IgD-negative memory B cell (primary cell): ENCODE measurements at regions not wholly inside any gene's neighbourhood (a gene's known extent, or its start where the extent isn't known, plus 50 kb on each side); places are given as distances from the start of the nearest gene placed in this dataset.
"Not testable (repeated sequence)": the region's sequence is repeated elsewhere in the genome, so short reads cannot be mapped to it uniquely, and the experiment has no call there.

ENCODE experiments used
- H3K27ac Mint-ChIP-seq, 3 donors: one replicate each; pipeline ENCODE4 v1.8.0; 2020 to 2022; ENCODE audit warnings: mild to moderate bottlenecking in 3 of 3, mixed read lengths in 3 of 3, moderate library complexity in 1 of 3
- H3K27me3 Mint-ChIP-seq: one replicate; pipeline ENCODE4 v1.8.0; 2021; ENCODE audit warnings: mixed read lengths
- H3K36me3 Mint-ChIP-seq: one replicate; pipeline ENCODE4 v1.8.0; 2020; ENCODE audit warnings: mild to moderate bottlenecking, mixed read lengths
- H3K4me1 Mint-ChIP-seq, 3 donors: one replicate each; pipeline ENCODE4 v1.8.0; 2020 to 2022; ENCODE audit warnings: mixed read lengths in 3 of 3, mild to moderate bottlenecking in 1 of 3
- H3K4me3 Mint-ChIP-seq, 4 donors: one replicate each; pipeline ENCODE4 v1.8.0; 2020 to 2022; ENCODE audit warnings: mild to moderate bottlenecking in 4 of 4, mixed read lengths in 4 of 4, moderate library complexity in 3 of 4
- H3K9me3 Mint-ChIP-seq, 3 donors: one replicate each; pipeline ENCODE4 v1.8.0; 2020 to 2021; ENCODE audit warnings: mixed read lengths in 3 of 3, mild to moderate bottlenecking in 1 of 3

DNA sequence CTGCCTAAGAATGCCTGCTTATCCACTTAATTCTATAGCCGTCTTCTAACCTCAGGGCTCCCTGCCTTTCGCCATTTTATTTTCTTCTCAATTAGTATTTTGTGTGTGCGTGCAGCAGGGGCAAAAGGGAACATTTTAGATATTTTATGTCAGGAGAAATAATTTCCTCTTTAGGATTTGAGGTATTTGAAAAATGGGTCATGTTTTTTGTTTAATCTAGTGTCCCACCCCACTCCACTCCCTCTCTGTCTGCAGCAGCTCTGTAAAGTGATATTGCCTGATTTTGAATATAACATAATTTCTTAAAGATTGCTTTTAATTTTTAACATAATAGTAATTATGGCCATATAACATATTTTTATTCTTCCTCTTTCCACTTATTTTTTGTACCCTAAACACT, 593.2 kb upstream of the DPPA4 start:
- Mint-ChIP-seq H3K4me1 (no peaks in the 10 kb centered on the region), H3K9me3 (no peaks in the 10 kb centered on the region), H3K4me3 (no peak overlapping the region), H3K36me3 (no peaks in the 10 kb centered on the region), H3K27me3 (no peaks in the 10 kb centered on the region), H3K27ac (no peak overlapping the region)

DNA sequence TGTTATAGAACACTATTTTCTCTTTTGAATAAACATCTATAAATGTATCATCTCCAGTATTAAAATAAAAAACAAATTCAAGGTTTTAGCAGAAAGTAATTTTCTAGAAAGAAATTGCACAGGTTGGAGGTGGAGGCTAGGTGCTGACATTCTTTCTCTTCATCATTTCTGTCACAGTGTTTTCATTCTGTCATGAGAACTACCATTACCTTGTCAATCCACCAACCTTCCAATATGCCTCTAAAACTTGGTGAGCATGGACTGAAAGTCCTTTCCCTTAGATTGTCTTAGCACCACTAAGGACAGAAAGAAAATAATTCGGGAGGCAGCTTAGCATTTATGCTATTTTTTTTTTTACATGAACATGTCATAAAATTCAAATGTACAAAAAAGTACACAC, 596.2 kb upstream of the DPPA4 start:
- no peaks in the 10 kb centered on the region for H3K9me3 Mint-ChIP-seq
- H3K27ac Mint-ChIP-seq, result no peak overlapping the region
- no peaks in the 10 kb centered on the region for H3K27me3 Mint-ChIP-seq
- no peaks in the 10 kb centered on the region for H3K4me1 Mint-ChIP-seq
- no peaks in the 10 kb centered on the region for H3K36me3 Mint-ChIP-seq
- H3K4me3 Mint-ChIP-seq, result no peak overlapping the region

DNA sequence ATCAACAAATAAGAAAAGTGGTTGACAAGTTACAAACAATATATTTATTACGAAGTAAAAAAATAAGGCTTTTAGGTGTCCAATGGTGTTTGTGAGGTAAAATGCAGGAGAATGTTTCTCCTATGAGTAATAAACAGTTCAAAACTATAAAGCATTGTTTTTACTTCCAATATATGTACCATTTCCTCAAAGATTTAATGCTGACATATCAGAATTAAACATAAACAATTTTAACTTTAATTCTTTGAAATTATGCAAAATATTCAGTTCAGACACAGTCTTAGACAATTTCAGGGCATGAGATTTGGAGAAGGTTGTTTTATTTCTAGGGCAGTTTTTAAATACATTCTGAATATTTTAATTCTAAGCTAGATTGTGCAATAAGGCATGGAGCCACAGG, 602.5 kb upstream of the DPPA4 start:
- Mint-ChIP-seq H3K4me1 (no peaks in the 10 kb centered on the region), H3K4me3 (no peak overlapping the region), H3K9me3 (peaks cover 0 to 2% (median 0%) of the 10 kb centered on the region in 3 donors), H3K27ac (no peak overlapping the region), H3K27me3 (no peaks in the 10 kb centered on the region), H3K36me3 (no peaks in the 10 kb centered on the region)

DNA sequence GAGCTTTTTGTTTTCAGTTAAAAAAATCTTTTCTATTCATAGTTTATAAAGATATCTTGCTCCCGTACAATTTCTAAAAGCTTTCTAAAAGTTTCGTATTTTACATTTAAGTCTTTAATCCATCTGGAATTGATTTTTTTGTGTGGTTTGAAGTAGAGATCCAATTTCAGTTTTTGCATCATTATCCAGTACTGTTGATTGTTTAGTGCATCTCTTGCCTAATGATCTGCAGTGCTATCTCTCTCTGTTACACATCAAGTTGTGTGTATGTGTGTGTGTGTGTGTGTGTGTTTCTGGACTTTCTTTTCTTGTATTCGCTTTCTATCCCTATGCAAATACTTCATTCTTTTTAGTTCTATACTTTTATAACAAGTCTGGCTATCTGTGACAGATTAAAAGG, 605.8 kb upstream of the DPPA4 start:
- Mint-ChIP-seq H3K36me3 (no peaks in the 10 kb centered on the region), H3K27me3 (no peaks in the 10 kb centered on the region), H3K27ac (no peak overlapping the region), H3K4me3 (no peak overlapping the region), H3K9me3 (peaks cover 0 to 2% (median 2%) of the 10 kb centered on the region in 3 donors), H3K4me1 (no peaks in the 10 kb centered on the region)

DNA sequence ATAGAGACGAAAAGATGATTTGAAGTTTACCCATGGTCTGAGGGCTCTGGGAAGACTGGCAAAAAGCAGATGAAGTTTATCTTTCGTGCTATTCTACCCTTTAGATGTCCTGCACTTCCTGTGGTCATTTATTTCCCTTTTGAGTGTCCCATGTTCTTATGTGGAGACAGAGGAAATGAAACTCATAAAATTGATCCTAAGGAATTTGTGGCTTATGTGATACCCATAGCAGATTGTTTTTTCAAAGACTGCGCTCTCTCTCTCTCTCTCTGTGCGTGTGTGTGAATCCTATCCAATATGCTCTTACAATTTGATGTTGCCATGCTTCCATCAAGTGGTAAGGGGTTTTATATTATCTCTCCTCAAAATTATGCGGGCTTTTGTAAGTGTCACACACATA, 607.5 kb upstream of the DPPA4 start:
- no peaks in the 10 kb centered on the region for H3K27me3 Mint-ChIP-seq
- no peaks in the 10 kb centered on the region for H3K36me3 Mint-ChIP-seq
- no peak overlapping the region for H3K4me3 Mint-ChIP-seq
- no peak overlapping the region for H3K27ac Mint-ChIP-seq
- H3K9me3 Mint-ChIP-seq, result peaks cover 0 to 2% (median 2%) of the 10 kb centered on the region in 3 donors
- no peaks in the 10 kb centered on the region for H3K4me1 Mint-ChIP-seq

DNA sequence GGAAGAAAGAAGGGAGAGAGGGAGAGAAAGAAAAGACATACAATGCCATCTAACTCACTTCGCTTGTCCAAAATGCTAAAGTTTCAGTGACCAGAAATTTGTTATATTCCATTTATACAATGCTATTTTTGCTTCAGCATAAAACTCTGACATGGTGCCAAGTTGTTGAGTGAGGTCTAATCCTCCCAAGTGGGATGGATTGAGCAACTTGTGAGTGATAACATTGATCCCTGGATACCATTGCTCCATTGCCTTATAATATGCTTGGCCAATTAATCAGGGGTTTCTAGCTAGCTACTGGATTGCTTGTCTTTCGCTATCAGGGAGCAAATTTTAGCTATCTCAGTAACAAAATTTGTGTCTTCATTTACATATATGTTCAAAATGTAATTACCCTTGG, 615.6 kb upstream of the DPPA4 start:
- Mint-ChIP-seq H3K4me1 (no peaks in the 10 kb centered on the region), H3K9me3 (peaks cover 0 to 9% (median 2%) of the 10 kb centered on the region in 3 donors), H3K27me3 (no peaks in the 10 kb centered on the region), H3K36me3 (no peaks in the 10 kb centered on the region), H3K4me3 (no peak overlapping the region), H3K27ac (no peak overlapping the region)

DNA sequence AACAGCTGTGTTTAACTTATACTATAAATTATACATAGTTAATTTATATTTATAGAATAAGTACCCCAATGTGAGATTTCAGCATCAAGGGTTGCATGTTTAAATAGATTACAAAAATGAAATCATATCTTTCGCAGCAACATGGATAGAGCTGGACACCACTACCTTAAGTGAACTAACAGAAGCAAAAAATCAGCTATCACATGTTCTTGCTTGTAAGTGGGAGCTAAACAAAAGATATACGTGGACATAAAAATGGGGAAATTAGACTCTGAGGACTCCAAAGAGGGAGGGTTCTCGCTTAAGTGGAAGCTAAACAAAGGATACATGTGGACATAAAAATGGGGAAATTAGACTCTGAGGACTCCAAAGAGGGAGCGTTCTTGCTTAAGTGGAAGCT, 626.5 kb upstream of the DPPA4 start:
- Mint-ChIP-seq H3K27ac (no peak overlapping the region), H3K4me1 (no peaks in the 10 kb centered on the region), H3K4me3 (no peak overlapping the region), H3K9me3 (peaks cover 0 to 4% (median 2%) of the 10 kb centered on the region in 3 donors), H3K36me3 (no peaks in the 10 kb centered on the region), H3K27me3 (no peaks in the 10 kb centered on the region)

DNA sequence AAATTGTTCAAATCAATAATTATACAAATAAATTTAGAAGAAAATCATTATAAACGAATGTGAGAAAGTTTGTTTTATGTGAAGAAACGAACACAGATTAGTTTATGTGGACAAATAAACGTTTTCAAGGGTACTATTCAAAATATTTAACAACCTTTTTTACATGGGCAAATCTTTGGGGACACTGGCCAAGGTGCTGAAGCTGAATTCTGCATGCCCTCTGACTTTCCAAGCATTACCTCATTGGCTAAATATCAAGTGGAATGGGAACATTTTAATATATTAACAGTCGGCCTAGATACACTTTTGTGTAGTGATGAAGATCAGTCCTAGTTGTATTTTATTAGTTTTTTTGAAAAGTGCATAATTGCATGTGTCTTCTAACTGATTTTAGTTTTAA, 636.4 kb upstream of the DPPA4 start:
- H3K4me3 Mint-ChIP-seq, result no peak overlapping the region
- no peaks in the 10 kb centered on the region for H3K27me3 Mint-ChIP-seq
- H3K9me3 Mint-ChIP-seq, result peaks cover 2 to 3% (median 3%) of the 10 kb centered on the region in 3 donors
- no peaks in the 10 kb centered on the region for H3K36me3 Mint-ChIP-seq
- H3K27ac Mint-ChIP-seq, result no peak overlapping the region
- no peaks in the 10 kb centered on the region for H3K4me1 Mint-ChIP-seq

DNA sequence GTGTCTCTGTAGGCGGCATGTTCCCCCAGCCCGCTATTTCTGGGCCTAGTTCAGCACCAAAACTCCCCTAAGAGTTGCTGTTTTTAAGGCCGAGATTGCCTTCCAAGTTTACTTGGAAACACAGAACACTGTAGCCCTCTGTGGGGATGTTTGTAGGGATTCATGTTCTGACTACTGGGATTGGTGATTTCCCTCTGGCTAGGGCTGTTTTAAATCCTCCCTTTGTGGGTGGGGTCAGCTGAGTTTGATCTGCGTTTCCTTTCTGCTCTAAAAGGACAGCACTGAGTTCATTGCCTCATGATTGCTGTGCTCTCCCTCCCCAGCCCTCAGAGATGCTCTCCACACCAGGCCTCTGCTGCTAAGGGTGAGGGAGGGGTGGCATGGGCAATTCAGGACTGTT, 640.6 kb upstream of the DPPA4 start:
- Mint-ChIP-seq H3K9me3 (peaks cover 0 to 3% (median 3%) of the 10 kb centered on the region in 3 donors), H3K4me1 (no peaks in the 10 kb centered on the region), H3K27ac (no peak overlapping the region), H3K4me3 (no peak overlapping the region), H3K27me3 (no peaks in the 10 kb centered on the region), H3K36me3 (no peaks in the 10 kb centered on the region)

DNA sequence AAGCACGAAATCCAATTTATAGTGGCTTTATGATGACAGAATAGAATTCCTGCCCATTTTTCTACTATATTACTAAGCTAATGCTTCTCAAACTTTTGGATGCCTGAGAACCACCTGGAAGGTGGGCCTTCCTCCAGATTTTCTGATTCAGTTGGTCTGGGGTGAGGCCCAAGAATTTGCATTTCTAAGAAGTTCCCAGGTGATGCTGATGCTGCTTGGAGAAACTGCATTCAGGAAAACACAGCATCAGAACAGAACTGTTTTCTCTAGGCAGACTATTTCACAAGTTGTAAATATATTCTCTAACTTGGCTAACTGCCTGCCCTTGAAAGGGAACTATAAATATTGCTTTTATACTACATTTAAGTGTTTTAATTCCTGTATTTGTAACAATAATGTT, 644.9 kb upstream of the DPPA4 start:
- no peak overlapping the region for H3K27ac Mint-ChIP-seq
- no peak overlapping the region for H3K4me3 Mint-ChIP-seq
- H3K27me3 Mint-ChIP-seq, result no peaks in the 10 kb centered on the region
- H3K4me1 Mint-ChIP-seq, result no peaks in the 10 kb centered on the region
- no peaks in the 10 kb centered on the region for H3K36me3 Mint-ChIP-seq
- H3K9me3 Mint-ChIP-seq, result no peaks in the 10 kb centered on the region

DNA sequence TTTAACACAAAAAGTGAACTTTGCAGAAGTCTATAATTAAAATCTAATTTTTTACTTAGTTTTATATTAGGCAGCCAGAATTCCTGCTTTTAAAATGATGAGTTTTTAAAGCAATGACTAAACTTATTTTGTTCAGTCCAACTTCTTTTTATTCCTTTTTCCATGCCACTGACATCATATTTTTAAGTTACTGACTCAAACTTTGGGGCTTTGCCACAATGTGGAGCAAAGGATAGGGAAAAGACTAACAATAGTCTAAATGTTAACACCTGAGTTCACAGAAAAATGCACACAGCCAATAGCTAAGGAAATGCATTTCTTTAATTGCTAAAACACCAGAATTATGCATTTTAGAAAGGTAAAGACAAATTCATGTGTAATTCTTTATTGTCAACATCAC, 647.6 kb upstream of the DPPA4 start:
- Mint-ChIP-seq H3K27me3 (no peaks in the 10 kb centered on the region), H3K9me3 (no peaks in the 10 kb centered on the region), H3K36me3 (no peaks in the 10 kb centered on the region), H3K4me1 (no peaks in the 10 kb centered on the region), H3K4me3 (no peak overlapping the region), H3K27ac (no peak overlapping the region)

DNA sequence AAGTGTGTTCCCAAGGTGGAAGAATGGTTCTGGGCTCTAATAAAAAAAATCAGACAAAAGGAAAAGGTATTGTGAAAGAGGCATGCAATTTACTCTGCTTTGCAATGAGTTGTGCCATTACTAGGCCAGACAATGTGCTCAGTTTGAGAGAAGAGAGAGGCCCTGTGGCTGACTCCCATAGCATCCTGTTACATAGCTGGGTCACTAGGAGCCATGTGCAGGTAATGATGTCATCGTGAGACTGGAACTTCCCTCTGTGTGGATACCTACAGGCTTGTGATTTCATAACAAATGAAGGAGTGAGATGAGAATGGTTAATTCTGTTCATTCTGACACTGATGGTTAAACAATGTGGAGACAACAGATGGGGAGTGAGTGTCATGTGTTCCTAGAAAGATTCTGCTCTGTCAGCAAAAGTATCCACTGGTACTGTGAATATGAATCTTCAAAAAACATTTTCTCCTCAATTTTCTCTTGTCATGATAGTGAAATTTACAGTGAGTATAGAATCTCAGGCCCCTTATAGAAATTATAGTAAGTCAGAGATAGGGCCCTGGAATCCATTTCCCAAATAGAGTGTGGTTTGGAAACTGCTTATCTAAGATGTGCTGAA, 648.7 kb upstream of the DPPA4 start:
- no peaks in the 10 kb centered on the region for H3K36me3 Mint-ChIP-seq
- no peak overlapping the region for H3K4me3 Mint-ChIP-seq
- peaks cover 0 to 2% (median 0%) of the 10 kb centered on the region in 3 donors for H3K9me3 Mint-ChIP-seq
- no peak overlapping the region for H3K27ac Mint-ChIP-seq
- no peaks in the 10 kb centered on the region for H3K27me3 Mint-ChIP-seq
- no peaks in the 10 kb centered on the region for H3K4me1 Mint-ChIP-seq

DNA sequence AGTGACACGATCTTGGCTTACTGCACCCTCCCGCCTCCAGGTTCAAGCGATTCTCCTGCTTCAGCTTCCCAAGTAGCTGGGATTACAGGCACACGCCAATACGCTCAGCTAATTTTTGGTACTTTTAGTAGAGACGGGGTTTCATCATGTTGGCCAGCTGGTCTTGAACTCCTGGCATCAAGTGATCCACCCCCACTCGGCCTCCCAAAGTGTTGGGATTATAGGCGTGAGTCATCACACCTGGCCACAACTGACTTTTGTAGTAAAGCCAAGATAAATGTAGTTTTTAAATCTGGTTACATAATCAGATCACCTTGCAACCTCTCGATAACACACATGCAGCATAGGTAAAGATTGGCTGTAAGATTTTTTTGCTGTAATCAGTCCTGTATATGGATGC, 657.5 kb upstream of the DPPA4 start:
- no peak overlapping the region for H3K4me3 Mint-ChIP-seq
- no peaks in the 10 kb centered on the region for H3K36me3 Mint-ChIP-seq
- H3K9me3 Mint-ChIP-seq, result peaks cover 2 to 10% (median 4%) of the 10 kb centered on the region in 3 donors
- no peak overlapping the region for H3K27ac Mint-ChIP-seq
- H3K27me3 Mint-ChIP-seq, result no peaks in the 10 kb centered on the region
- no peaks in the 10 kb centered on the region for H3K4me1 Mint-ChIP-seq

DNA sequence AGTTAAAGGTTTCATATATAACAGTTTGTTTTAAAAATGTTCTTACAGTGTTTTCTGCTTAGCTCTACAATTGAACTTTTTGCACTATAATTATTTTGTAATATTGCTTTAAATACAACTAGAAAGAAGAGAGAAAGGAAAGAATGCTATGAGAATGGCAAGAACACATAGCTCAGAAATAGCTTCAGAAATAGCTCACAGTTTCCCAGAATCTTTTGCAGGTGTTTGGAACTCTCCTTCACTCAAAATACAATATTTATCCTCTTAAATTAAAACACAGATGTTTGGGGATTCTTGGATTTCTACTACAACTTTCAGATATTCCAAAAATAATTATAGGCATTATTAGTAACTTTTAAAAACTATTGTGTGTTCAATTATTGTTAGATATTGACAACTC, 658.0 kb upstream of the DPPA4 start:
- no peaks in the 10 kb centered on the region for H3K27me3 Mint-ChIP-seq
- no peaks in the 10 kb centered on the region for H3K4me1 Mint-ChIP-seq
- H3K9me3 Mint-ChIP-seq, result peaks cover 2 to 11% (median 4%) of the 10 kb centered on the region in 3 donors
- H3K36me3 Mint-ChIP-seq, result no peaks in the 10 kb centered on the region
- H3K4me3 Mint-ChIP-seq, result no peak overlapping the region
- no peak overlapping the region for H3K27ac Mint-ChIP-seq

DNA sequence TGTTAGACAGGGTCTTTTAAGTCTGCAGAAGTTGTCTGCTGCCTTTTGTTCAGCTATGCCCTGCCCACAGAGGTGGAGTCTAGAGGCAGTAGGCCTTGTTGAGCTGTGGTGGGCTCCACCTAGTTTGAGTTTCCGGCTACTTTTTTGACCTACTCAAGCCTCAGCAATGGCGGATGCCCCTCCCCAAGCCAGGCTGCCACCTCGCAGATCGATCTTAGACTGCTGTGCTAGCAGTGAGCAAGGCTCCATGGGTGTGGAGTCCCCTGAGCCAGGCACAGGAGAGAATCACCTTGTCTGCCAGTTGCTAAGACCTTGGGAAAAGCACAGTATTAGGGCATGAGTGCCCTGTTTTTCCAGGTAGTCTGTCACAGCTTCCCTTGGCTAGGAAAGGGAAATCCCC, 664.6 kb upstream of the DPPA4 start:
- not testable (repeated sequence) for H3K27ac Mint-ChIP-seq, H3K36me3 Mint-ChIP-seq, H3K4me3 Mint-ChIP-seq, H3K4me1 Mint-ChIP-seq, H3K9me3 Mint-ChIP-seq, H3K27me3 Mint-ChIP-seq

DNA sequence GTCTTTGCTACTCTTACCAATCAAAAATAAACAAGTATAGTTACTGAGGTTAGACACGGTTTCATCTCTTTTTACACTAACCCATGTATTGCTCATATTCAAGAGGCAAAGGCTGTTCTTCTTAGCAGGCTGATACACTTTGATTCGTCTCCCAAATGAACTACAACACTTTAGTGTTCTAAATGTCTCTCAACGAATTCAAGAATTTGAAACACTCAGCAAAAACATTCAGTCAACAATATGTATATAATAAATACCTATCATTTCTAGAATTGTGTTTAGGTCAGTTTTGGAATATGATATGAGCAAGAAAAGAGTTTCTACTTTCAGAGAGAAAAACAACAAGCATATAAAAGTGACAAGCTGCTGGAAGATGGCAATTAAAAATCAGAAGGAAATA, 669.6 kb upstream of the DPPA4 start:
- H3K27me3 Mint-ChIP-seq, result no peaks in the 10 kb centered on the region
- H3K36me3 Mint-ChIP-seq, result peaks cover 2% of the 10 kb centered on the region
- H3K27ac Mint-ChIP-seq, result no peak overlapping the region
- peaks cover 0 to 4% (median 3%) of the 10 kb centered on the region in 3 donors for H3K9me3 Mint-ChIP-seq
- H3K4me1 Mint-ChIP-seq, result peaks cover 0 to 2% (median 0%) of the 10 kb centered on the region in 3 donors
- H3K4me3 Mint-ChIP-seq, result no peak overlapping the region
